Activated naive CD8-positive, alpha-beta T cell treated with anti-CD3 and anti-CD28 coated beads for 36 hours (primary cell): ENCODE measurements at regions not wholly inside any gene's neighbourhood (a gene's known extent, or its start where the extent isn't known, plus 50 kb on each side); places are given as distances from the start of the nearest gene placed in this dataset.

ENCODE experiments used
- DNase-seq: peaks from one replicate; pipeline ENCODE4 v3.0.0; 2021
- H3K27ac Mint-ChIP-seq: one replicate; pipeline ENCODE4 v1.8.0; 2022; ENCODE audit warnings: mild to moderate bottlenecking, moderate library complexity, mixed read lengths
- H3K27me3 Mint-ChIP-seq: one replicate; pipeline ENCODE4 v1.8.0; 2022; ENCODE audit warnings: mild to moderate bottlenecking, mixed read lengths
- H3K36me3 Mint-ChIP-seq: one replicate; pipeline ENCODE4 v1.8.0; 2021; ENCODE audit warnings: mild to moderate bottlenecking, mixed read lengths
- H3K4me1 Mint-ChIP-seq: one replicate; pipeline ENCODE4 v1.8.0; 2021; ENCODE audit warnings: mixed read lengths
- H3K4me3 Mint-ChIP-seq: one replicate; pipeline ENCODE4 v1.8.0; 2022; ENCODE audit warnings: mild to moderate bottlenecking, moderate library complexity, mixed read lengths
- H3K9me3 Mint-ChIP-seq: one replicate; pipeline ENCODE4 v1.8.0; 2022; ENCODE audit warnings: mixed read lengths

- H3K4me1 Mint-ChIP-seq: peaks cover 36% of the 10 kb centered on the region
- H3K36me3 Mint-ChIP-seq: peaks cover 3% of the 10 kb centered on the region
- H3K27ac Mint-ChIP-seq: no peak overlapping the region
- no peak for DNase-seq
- no peaks in the 10 kb centered on the region for H3K27me3 Mint-ChIP-seq
- no peaks in the 10 kb centered on the region for H3K9me3 Mint-ChIP-seq
- no peak overlapping the region for H3K4me3 Mint-ChIP-seq
These were observed 300.7 kb downstream of the KLF12 start for GRCh38 chr13:73833325-73834070.

DNA sequence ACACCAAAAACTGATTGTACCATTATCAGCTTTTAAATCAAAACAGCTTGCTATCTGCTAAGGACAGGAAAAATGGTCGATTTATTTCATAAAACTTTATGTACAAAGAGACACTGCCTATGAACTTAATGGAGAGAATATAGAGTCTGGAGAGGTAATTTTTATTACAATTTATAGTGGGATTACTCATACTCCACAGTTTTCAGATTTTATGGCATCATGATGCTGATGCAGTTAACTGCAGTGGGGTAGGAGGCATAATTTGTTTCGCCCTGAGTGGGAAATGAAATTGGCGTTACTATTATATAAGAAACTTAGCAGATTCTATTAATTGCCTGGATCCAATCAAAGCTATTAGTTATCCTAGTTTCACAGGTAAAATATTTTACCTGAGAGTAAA is 301.4 kb downstream of the KLF12 start:
- H3K27ac Mint-ChIP-seq: peak overlapping the region; percentile 86
- H3K4me3 Mint-ChIP-seq: no peak overlapping the region
- H3K36me3 Mint-ChIP-seq: peaks cover 4% of the 10 kb centered on the region
- H3K27me3 Mint-ChIP-seq: no peaks in the 10 kb centered on the region
- peaks cover 39% of the 10 kb centered on the region for H3K4me1 Mint-ChIP-seq
- no peak for DNase-seq
- H3K9me3 Mint-ChIP-seq: no peaks in the 10 kb centered on the region

DNA sequence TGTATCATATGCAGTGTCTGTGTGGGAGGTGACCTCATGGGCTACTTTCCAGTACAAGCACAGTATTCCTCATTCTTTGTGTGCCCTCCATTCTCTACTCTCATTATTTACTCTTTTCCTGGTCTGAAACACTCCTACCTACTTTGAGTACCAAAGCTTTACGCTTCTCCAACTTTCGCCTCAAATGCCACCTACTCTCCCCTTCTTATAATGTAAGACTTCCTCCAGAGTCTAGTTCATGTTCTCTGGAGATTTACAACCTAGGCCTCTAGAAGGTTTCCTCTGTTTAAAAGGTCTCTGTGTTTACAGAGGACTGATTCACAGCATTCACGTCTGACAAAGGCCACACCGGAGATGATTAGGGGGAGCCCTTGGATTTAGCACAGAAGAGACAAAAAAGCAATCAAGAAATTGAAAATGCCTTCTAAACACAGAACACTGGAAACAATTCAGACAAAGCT is 302.0 kb downstream of the KLF12 start:
- no peak for DNase-seq
- Mint-ChIP-seq H3K27ac (peak overlapping the region; percentile 86), H3K9me3 (no peaks in the 10 kb centered on the region), H3K36me3 (peaks cover 4% of the 10 kb centered on the region), H3K4me3 (peak overlapping the region; percentile 27), H3K4me1 (peaks cover 35% of the 10 kb centered on the region), H3K27me3 (no peaks in the 10 kb centered on the region)

GRCh38 chr13:73829416-73829815 is 304.8 kb downstream of the KLF12 start:
- Mint-ChIP-seq H3K27me3 (no peaks in the 10 kb centered on the region), H3K36me3 (peaks cover 11% of the 10 kb centered on the region), H3K4me1 (peaks cover 45% of the 10 kb centered on the region), H3K9me3 (no peaks in the 10 kb centered on the region), H3K4me3 (no peak overlapping the region), H3K27ac (no peak overlapping the region)
- no peak for DNase-seq

DNA sequence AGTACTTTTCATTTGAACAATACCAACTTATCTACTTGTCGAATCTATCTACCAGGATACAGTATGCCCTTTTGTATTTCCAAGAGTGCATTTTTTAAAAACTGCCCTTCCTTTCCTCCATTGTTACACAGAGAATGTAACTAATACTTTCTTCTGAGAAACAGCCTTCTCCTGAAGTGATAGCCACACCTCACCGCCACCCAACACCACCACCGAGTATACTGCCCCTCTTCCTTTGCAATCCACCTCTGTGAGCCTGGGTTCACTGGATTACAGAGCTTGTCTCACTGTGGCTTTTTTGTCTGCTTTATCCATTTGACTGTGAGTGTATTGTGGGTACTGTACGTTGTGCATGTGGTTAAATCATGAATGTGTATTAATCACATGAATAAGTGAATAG is 305.4 kb downstream of the KLF12 start:
- Mint-ChIP-seq H3K4me3 (no peak overlapping the region), H3K27me3 (no peaks in the 10 kb centered on the region), H3K27ac (no peak overlapping the region), H3K4me1 (peaks cover 49% of the 10 kb centered on the region), H3K36me3 (peaks cover 14% of the 10 kb centered on the region), H3K9me3 (no peaks in the 10 kb centered on the region)
- DNase-seq: no peak

GRCh38 chr13:73827434-73827833 is 306.8 kb downstream of the KLF12 start:
- H3K27me3 Mint-ChIP-seq: no peaks in the 10 kb centered on the region
- H3K9me3 Mint-ChIP-seq: no peaks in the 10 kb centered on the region
- peaks cover 46% of the 10 kb centered on the region for H3K4me1 Mint-ChIP-seq
- H3K36me3 Mint-ChIP-seq: peaks cover 14% of the 10 kb centered on the region
- DNase-seq: no peak
- no peak overlapping the region for H3K27ac Mint-ChIP-seq
- no peak overlapping the region for H3K4me3 Mint-ChIP-seq

DNA sequence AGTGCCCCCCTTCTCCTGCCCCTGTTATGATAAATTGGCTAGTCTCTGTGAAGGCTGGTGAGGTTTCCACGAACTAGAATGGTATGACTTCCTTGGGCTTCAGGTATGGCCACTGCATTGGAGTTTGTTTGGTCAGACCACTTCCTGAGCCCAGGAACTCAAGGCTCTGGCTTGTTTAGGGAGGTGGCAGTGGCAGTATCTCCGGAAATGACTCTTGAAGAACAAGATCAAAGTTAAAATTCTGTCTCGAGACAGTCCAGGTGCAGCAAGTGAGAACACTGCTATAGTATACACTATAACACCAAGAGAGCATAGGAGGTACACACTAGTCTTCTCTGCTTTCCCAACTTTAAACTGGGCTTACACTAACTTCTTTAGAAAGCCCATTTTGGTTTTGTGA is 309.1 kb downstream of the KLF12 start:
- no peak overlapping the region for H3K4me3 Mint-ChIP-seq
- peaks cover 44% of the 10 kb centered on the region for H3K4me1 Mint-ChIP-seq
- H3K27ac Mint-ChIP-seq: peak overlapping the region; percentile 55

GRCh38 chr13:73822668-73823592 is 311.3 kb downstream of the KLF12 start:
- peaks cover 23% of the 10 kb centered on the region for H3K36me3 Mint-ChIP-seq
- no peaks in the 10 kb centered on the region for H3K9me3 Mint-ChIP-seq
- H3K27me3 Mint-ChIP-seq: no peaks in the 10 kb centered on the region
- H3K4me1 Mint-ChIP-seq: peaks cover 34% of the 10 kb centered on the region
- no peak for DNase-seq
- H3K4me3 Mint-ChIP-seq: no peak overlapping the region
- no peak overlapping the region for H3K27ac Mint-ChIP-seq

More for the DNA sequence above, 309.1 kb downstream of the KLF12 start:
- Mint-ChIP-seq H3K36me3 (peaks cover 19% of the 10 kb centered on the region), H3K9me3 (no peaks in the 10 kb centered on the region), H3K27me3 (no peaks in the 10 kb centered on the region)
- DNase-seq: no peak

DNA sequence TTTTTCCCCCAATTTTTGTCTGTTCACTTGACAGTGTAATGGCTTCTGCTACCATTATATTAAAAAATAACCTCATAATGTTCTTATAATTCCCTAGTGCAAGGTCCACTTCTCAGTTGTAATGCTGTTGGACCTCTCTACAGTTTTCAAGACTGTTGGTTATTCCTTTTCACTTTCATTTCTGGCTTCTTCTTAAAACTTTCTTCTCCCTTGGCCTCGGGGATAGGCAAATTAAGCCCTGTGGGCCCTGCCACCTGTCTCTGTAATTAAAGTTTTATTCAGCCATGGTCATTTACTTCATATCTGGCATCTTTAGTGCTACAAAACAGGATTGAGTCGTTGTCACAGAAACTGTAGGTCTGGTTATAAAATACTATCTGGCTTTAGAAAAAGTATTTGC is 313.5 kb downstream of the KLF12 start:
- Mint-ChIP-seq H3K36me3 (peaks cover 23% of the 10 kb centered on the region), H3K27me3 (no peaks in the 10 kb centered on the region), H3K4me1 (peaks cover 27% of the 10 kb centered on the region), H3K9me3 (no peaks in the 10 kb centered on the region), H3K4me3 (no peak overlapping the region), H3K27ac (peak overlapping the region; percentile 23)
- DNase-seq: no peak

DNA sequence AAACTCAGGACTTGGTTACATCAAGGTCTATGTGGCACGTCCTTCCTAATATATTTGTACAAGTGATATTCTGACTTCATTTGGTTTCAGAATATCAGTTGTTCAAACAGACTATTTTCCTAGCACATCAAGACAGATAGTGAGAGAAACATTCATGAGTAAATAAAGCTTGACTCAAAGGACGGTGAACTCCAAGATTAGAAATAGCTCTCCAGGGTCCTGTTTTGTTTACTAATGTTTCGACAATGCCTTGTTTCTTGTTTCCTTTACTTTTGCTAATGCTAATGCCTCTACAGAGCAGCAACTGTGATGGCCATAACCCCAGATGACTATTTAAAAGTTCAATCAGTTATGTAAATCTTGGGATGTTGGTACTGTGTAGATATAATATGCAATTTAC is 313.9 kb downstream of the KLF12 start:
- no peak for DNase-seq
- no peak overlapping the region for H3K4me3 Mint-ChIP-seq
- H3K27ac Mint-ChIP-seq: no peak overlapping the region
- peaks cover 25% of the 10 kb centered on the region for H3K4me1 Mint-ChIP-seq
- H3K27me3 Mint-ChIP-seq: no peaks in the 10 kb centered on the region
- peaks cover 23% of the 10 kb centered on the region for H3K36me3 Mint-ChIP-seq
- no peaks in the 10 kb centered on the region for H3K9me3 Mint-ChIP-seq

DNA sequence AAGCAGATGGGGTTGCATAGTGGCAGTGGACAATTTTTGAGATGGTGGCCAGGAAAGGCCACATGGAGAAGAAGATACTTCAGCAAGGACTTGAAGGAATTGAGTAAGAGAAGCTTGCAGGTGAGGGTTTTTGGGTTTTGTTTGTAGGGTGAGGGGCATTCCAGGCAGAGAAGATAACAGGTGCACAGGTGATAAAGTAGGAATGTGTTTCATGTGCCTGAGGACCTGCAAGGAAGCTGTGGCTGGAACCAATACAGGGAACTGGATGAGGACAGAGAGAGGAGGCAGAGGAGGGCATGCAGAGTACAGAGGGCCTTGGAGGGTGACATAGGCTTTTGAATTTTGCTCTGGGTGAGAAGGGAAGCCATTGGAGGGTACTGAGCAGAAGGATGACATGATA is 314.5 kb downstream of the KLF12 start:
- Mint-ChIP-seq H3K27me3 (no peaks in the 10 kb centered on the region), H3K4me3 (no peak overlapping the region), H3K36me3 (peaks cover 25% of the 10 kb centered on the region), H3K9me3 (no peaks in the 10 kb centered on the region), H3K4me1 (peaks cover 26% of the 10 kb centered on the region), H3K27ac (no peak overlapping the region)
- DNase-seq: no peak

- Mint-ChIP-seq H3K36me3 (peaks cover 32% of the 10 kb centered on the region), H3K27me3 (no peaks in the 10 kb centered on the region), H3K27ac (no peak overlapping the region), H3K9me3 (no peaks in the 10 kb centered on the region), H3K4me3 (no peak overlapping the region), H3K4me1 (peaks cover 16% of the 10 kb centered on the region)
- DNase-seq: no peak
These were observed 317.5 kb downstream of the KLF12 start for GRCh38 chr13:73816702-73817101.

DNA sequence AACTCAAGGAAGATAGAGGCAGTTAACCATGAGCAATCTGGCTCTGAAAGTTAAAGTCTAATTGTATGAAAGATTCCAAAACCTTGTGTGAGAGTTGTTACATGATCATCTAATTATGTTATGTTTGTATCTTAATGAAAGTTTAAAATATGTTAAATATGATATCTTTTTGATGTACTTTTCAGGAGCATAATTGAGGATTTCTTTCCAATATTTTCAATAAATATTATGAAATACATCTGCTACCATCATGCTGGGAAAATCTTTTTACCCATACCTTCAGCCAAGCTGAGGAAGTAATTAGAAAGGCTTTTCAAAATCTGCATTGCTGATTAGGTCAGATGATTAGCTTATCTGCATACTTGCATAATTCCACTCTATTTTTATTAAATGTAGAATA is 318.4 kb downstream of the KLF12 start:
- no peak overlapping the region for H3K27ac Mint-ChIP-seq
- peaks cover 26% of the 10 kb centered on the region for H3K36me3 Mint-ChIP-seq
- DNase-seq: no peak
- H3K4me1 Mint-ChIP-seq: peaks cover 12% of the 10 kb centered on the region
- no peak overlapping the region for H3K4me3 Mint-ChIP-seq
- no peaks in the 10 kb centered on the region for H3K9me3 Mint-ChIP-seq
- no peaks in the 10 kb centered on the region for H3K27me3 Mint-ChIP-seq

DNA sequence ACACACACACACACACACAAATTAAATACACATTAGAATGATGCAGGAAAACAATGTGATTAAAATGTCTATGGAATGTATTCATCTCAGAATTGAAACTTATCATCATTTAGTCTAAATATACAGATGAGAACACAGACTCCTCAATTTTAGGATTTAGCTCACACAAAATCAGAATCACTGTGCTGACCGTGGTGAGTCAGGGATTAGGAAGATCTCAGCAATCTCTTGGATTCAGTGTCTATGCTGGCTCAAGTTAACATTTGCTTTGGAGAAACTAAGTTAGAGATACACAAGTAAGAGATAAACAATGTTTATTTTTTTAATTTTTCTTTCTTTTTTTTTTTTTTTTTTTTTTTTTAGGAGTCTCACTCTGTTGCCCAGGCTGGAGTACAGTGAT is 323.6 kb downstream of the KLF12 start:
- no peak for DNase-seq
- H3K4me1 Mint-ChIP-seq: peaks cover 21% of the 10 kb centered on the region
- H3K36me3 Mint-ChIP-seq: peaks cover 31% of the 10 kb centered on the region
- no peaks in the 10 kb centered on the region for H3K9me3 Mint-ChIP-seq
- H3K4me3 Mint-ChIP-seq: no peak overlapping the region
- H3K27me3 Mint-ChIP-seq: no peaks in the 10 kb centered on the region
- H3K27ac Mint-ChIP-seq: no peak overlapping the region

- Mint-ChIP-seq H3K36me3 (peaks cover 25% of the 10 kb centered on the region), H3K27ac (no peak overlapping the region), H3K9me3 (no peaks in the 10 kb centered on the region), H3K27me3 (no peaks in the 10 kb centered on the region), H3K4me3 (no peak overlapping the region), H3K4me1 (peaks cover 18% of the 10 kb centered on the region)
- no peak for DNase-seq
These were observed 324.6 kb downstream of the KLF12 start for GRCh38 chr13:73809561-73809960.
